Spinal cord (tissue), 9 donors: ENCODE measurements at regions not wholly inside any gene's neighbourhood (a gene's known extent, or its start where the extent isn't known, plus 50 kb on each side); places are given as distances from the start of the nearest gene placed in this dataset.
"Not testable (repeated sequence)": the region's sequence is repeated elsewhere in the genome, so short reads cannot be mapped to it uniquely, and the experiment has no call there.

ENCODE experiments used
- DNase-seq, 6 donors: peaks; one replicate each; pipeline versions ENCODE4 v3.0.0 to v3.0.0-alpha.2; 2013 to 2015; ENCODE audit warnings: low spot score in 6 of 6, low read depth in 4 of 6
- H3K27ac ChIP-seq: one replicate; pipeline ENCODE4 v1.5.1; 2013; ENCODE audit warnings: low read depth, low read length, control low read depth
- H3K27me3 ChIP-seq: one replicate; pipeline ENCODE4 v1.6.1; 2013; ENCODE audit warnings: low read length; ENCODE audit not compliant: control insufficient read depth, insufficient read depth
- H3K36me3 ChIP-seq: one replicate; pipeline ENCODE4 v1.6.1; 2013; ENCODE audit warnings: low read length; ENCODE audit not compliant: control insufficient read depth, insufficient read depth
- H3K4me1 ChIP-seq: one replicate; pipeline ENCODE4 v1.6.1; 2013; ENCODE audit warnings: low read length; ENCODE audit not compliant: control insufficient read depth, insufficient read depth
- H3K4me3 ChIP-seq: one replicate; pipeline ENCODE4 v1.5.1; 2013; ENCODE audit warnings: low read depth, low read length, control low read depth
- H3K9me3 ChIP-seq: one replicate; pipeline ENCODE4 v1.6.1; 2013; ENCODE audit warnings: low read length; ENCODE audit not compliant: control insufficient read depth, insufficient read depth
- WGBS: methylation state at CpG from one replicate; pipeline ENCODE4 v1.1.5; 2013; ENCODE audit warnings: missing lambda C conversion rate; ENCODE audit not compliant: insufficient coverage; 5-methylcytosine and 5-hydroxymethylcytosine counted together
- donor health status: healthy.

DNA sequence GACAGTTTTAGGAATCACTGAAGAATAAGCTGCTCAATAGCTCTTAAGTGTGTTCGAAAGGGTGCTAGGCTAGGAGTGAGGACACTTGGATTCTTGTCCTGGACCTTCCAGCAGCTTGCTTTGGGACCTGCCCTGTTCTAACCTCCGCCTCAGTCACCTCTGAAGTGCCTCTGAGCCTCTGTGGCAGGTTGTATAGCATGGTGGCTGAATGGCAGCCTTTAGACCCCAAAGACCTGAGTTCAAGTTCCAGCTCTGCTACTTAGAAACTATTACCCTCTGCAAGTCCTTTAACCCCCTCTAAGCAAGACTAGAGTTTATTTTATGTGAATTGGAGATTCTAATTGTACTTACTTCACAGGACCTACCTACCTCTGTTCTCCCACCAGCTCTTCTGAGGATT lies 81.5 kb downstream of the RRAGC start:
- no peak for DNase-seq
- 100% methylated on average over 2 of the region's 2 CpGs for WGBS

DNA sequence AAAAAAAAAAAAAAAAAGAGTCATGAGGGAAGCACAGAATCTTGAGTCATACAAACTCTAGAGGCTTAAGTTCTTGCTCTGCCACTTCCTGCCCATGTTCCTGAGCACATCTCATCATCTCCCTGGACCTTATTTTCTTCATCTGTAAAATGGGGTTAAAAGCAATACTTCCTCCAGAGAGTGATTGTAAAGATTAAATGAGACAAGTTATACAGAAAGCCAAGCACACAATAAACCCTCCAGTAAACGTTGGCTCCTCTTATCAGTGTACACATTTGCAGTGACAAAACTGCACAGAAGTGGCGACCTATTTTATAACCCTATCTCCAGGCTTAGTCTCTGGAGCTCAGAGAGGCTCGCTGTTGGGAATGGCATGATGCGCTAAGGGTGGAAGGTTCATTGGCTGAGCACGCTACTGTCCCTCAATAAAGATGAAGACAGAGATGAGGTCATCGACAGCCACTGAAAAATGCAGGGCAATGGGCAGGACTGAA lies 82.1 kb downstream of the RRAGC start:
- H3K27me3 ChIP-seq, result peaks cover 12% of the 10 kb centered on the region
- no peak overlapping the region for H3K27ac ChIP-seq
- no peak overlapping the region for H3K4me3 ChIP-seq
- no peaks in the 10 kb centered on the region for H3K36me3 ChIP-seq
- no CpG with 5 or more reads among the region's 6 CpGs for WGBS
- no peaks in the 10 kb centered on the region for H3K9me3 ChIP-seq
- DNase-seq, result peak in 1 of 6 donors; percentile 22
- no peaks in the 10 kb centered on the region for H3K4me1 ChIP-seq

More for the DNA sequence above, 81.5 kb downstream of the RRAGC start:
- Histone ChIP-seq H3K4me3 (no peak overlapping the region), H3K4me1 (no peaks in the 10 kb centered on the region), H3K36me3 (no peaks in the 10 kb centered on the region), H3K9me3 (no peaks in the 10 kb centered on the region), H3K27ac (no peak overlapping the region), H3K27me3 (peaks cover 17% of the 10 kb centered on the region)

DNA sequence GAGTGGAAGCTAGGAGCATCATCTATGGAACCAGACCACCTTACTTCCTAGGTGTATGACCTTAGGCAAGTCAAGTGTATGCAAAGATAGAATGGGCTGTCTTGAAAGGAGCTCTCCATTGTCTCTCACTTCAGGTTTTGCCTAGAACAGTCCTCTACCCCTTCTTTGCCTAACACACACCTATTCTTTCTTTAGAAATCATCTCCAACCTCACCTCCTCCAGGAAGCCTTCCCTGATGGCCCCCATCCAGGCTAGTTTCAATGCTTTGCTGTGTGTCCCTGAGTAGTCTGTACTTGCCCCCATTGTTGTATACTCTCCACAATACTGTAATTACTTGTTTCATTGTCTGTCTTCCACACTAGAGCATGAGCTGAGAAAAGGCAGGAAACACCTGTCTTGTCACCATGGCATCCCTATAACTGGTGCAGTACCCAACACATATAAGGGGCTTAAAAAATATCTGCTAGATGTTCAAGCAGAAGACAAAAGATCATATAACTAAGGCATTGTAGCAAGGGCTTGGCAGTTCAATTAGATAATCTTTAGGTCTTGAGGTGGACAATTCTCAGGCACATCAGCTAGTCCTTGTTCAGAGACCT lies 83.0 kb downstream of the RRAGC start:
- H3K9me3 ChIP-seq, result no peaks in the 10 kb centered on the region
- no peaks in the 10 kb centered on the region for H3K36me3 ChIP-seq
- no peak overlapping the region for H3K27ac ChIP-seq
- no peak for DNase-seq
- peaks cover 6% of the 10 kb centered on the region for H3K27me3 ChIP-seq
- H3K4me1 ChIP-seq, result no peaks in the 10 kb centered on the region
- no peak overlapping the region for H3K4me3 ChIP-seq

DNA sequence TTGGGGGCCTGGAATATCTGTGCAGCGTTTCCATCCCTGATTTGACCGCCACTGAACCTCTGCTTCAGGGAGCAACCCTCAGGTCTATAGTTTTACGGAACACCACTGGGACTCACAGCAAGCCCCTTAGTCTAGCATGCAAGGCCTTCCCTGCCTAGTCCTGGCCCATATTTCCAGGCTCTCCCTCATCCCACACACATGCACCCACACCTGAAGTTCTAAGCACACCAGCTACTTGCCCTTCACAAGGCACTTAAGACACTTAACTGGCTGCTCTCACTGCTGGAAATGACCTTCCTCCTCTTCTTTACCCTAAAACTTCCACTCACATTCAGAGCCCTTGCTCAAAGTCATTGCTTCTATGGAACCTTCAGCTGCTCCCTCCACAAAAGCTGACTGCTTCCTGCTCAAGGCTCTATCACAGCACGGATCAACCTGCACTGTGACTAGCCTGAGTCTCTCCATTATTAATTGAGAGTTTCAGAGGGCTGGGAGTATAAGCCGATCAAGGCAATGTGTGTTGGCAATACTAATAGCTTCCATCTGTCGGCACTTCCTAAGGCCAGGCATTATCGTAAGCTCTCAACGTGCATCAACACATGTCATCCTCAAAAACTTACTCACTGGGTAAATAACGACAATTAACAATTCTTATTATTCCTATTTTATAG lies 84.3 kb downstream of the RRAGC start:
- H3K9me3 ChIP-seq, result no peaks in the 10 kb centered on the region
- peaks cover 5% of the 10 kb centered on the region for H3K27me3 ChIP-seq
- 86% methylated on average over 5 of the region's 9 CpGs for WGBS

DNA sequence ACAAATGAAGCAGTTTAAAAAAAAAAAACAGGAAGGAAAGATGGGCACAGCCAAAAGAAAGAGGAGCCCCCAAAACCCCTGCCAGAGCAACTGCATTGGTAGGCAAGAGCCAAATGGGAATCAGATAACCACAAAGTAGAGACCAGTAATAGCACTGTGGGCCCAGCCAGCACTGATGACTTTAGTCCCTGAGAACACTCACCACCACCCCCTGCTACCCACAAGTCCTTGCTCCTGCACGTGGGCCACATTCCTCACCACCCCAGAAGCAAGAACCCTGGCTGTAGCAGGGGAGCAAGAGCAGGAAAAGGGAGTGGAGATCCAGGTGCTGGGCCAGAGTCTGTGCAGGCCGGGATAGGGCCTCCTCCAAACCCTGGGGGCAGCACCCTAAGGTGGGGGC lies 86.1 kb downstream of the RRAGC start:
- no peak for DNase-seq
- WGBS, result 70% methylated on average over 2 of the region's 2 CpGs

More for the DNA sequence above, 84.3 kb downstream of the RRAGC start:
- DNase-seq, result peak in 1 of 6 donors; percentile 31
- H3K4me1 ChIP-seq, result no peaks in the 10 kb centered on the region
- no peaks in the 10 kb centered on the region for H3K36me3 ChIP-seq
- no peak overlapping the region for H3K4me3 ChIP-seq
- H3K27ac ChIP-seq, result no peak overlapping the region

DNA sequence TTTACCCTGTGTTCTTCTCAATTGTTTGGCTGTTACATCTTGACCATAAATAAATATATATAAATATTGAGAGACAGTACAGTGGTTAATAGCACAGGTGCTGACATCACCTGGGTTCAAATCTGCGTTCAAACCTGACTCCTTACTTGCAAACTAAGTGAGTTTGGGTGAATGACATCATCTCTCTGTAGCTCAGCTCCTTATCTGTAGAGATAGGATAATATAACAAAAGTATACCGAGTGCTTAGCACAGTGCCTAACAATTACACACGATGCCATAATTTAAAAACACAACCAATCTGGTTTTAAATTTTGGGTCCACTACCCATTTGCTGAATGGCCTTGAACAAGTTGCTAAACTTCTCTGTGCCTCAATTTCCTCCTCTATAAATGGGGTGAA lies 86.6 kb downstream of the RRAGC start:
- H3K36me3 ChIP-seq, result no peaks in the 10 kb centered on the region
- DNase-seq, result no peak
- H3K27ac ChIP-seq, result no peak overlapping the region
- no CpG with 5 or more reads among the region's 3 CpGs for WGBS
- no peak overlapping the region for H3K4me3 ChIP-seq
- H3K4me1 ChIP-seq, result no peaks in the 10 kb centered on the region
- no peaks in the 10 kb centered on the region for H3K9me3 ChIP-seq
- peaks cover 2% of the 10 kb centered on the region for H3K27me3 ChIP-seq

More for the DNA sequence above, 86.1 kb downstream of the RRAGC start:
- Histone ChIP-seq H3K27me3 (peaks cover 2% of the 10 kb centered on the region), H3K27ac (no peak overlapping the region), H3K4me1 (no peaks in the 10 kb centered on the region), H3K36me3 (no peaks in the 10 kb centered on the region), H3K4me3 (no peak overlapping the region), H3K9me3 (no peaks in the 10 kb centered on the region)

DNA sequence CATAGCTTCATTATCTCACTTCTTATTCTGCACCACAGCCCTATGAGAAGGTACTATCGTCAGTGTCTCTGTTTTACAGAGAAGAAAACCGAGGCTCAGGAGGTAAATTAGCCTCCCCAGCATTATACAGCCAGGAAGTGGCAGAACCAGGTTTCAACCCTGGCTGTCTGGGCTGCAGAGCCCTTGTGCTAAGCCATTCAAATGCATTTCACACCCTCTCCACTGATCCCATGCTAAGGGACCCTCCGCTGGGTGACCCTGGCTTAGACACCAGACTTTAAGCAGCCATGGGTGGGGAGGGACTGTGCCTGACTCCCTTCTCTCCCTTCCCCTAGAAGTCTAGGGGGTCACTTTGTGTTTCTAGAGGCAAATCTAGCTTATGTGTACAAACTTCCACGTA lies 87.5 kb downstream of the RRAGC start:
- no peaks in the 10 kb centered on the region for H3K4me1 ChIP-seq
- peaks cover 2% of the 10 kb centered on the region for H3K27me3 ChIP-seq
- DNase-seq, result no peak
- H3K36me3 ChIP-seq, result no peaks in the 10 kb centered on the region
- 26% methylated on average over 2 of the region's 4 CpGs for WGBS
- H3K27ac ChIP-seq, result no peak overlapping the region
- no peaks in the 10 kb centered on the region for H3K9me3 ChIP-seq
- H3K4me3 ChIP-seq, result no peak overlapping the region

DNA sequence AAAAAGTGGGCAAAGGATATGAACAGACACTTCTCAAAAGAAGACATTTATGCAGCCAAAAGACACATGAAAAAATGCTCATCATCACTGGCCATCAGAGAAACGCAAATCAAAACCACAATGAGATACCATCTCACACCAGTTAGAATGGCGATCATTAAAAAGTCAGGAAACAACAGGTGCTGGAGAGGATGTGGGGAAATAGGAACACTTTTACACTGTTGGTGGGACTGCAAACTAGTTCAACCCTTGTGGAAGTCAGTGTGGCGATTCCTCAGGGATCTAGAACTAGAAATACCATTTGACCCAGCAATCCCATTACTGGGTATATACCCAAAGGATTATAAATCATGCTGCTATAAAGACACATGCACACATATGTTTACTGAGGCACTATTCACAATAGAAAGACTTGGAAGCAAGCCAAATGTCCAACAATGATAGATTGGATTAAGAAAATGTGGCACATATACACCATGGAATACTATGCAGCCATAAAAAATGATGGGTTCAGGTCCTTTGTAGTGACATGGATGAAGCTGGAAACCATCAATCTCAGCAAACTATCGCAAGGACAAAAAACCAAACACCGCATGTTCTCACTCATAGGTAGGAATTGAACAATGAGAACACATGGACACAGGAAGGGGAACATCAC lies 88.9 kb downstream of the RRAGC start:
- not testable (repeated sequence) for H3K36me3 ChIP-seq, H3K27ac ChIP-seq, H3K9me3 ChIP-seq, DNase-seq, H3K4me3 ChIP-seq, H3K27me3 ChIP-seq, H3K4me1 ChIP-seq
- no CpG with 5 or more reads among the region's 5 CpGs for WGBS

DNA sequence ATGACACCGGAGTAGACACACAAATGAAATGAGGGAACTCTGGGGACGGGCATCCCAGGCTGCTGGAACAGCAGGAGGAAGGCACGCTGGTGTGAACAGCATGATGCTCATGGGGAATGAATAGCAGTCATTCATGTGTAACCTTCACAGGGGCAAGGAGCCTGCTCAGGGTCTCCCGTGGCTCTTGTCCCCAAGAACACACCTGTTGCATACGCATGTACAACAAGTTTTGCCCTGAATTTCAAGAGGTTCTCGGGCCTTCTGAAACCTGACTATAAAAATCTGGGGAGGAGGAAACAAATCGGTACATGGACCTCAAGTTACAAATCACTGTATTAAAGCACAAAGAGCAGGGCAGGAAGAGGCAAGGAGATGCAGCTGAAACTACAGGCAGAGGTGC lies 93.4 kb downstream of the RRAGC start:
- Histone ChIP-seq H3K4me3 (no peak overlapping the region), H3K36me3 (no peaks in the 10 kb centered on the region), H3K27ac (no peak overlapping the region), H3K9me3 (peaks cover 3% of the 10 kb centered on the region), H3K4me1 (no peaks in the 10 kb centered on the region), H3K27me3 (no peaks in the 10 kb centered on the region)
- DNase-seq, result no peak
- WGBS, result 63% methylated on average over 6 of the region's 7 CpGs

DNA sequence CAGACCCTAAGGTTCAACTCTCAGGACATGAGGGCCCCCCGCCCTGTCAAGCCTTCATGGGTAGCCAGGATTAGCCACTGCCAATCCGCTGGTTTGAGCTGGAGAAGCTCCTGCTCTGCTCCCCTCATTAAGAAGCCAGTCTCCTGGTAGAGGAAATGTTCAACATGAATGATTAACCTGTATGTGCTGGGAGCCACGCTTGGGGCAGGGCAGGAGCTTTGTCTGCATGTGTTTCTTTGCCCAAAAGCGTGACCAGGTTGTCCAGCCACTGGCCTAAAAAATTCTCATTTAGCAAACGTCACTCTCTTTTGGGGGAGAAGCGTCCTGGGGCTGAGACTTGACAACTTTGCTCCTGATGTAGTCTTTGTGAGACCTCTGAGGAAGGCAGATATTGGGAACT lies 96.5 kb downstream of the RRAGC start:
- no peaks in the 10 kb centered on the region for H3K4me1 ChIP-seq
- 95% methylated on average over 4 of the region's 6 CpGs for WGBS
- DNase-seq, result no peak
- H3K36me3 ChIP-seq, result no peaks in the 10 kb centered on the region
- H3K9me3 ChIP-seq, result peaks cover 3% of the 10 kb centered on the region
- no peak overlapping the region for H3K27ac ChIP-seq
- H3K4me3 ChIP-seq, result no peak overlapping the region
- no peaks in the 10 kb centered on the region for H3K27me3 ChIP-seq
